ENCODE measurements at regions not wholly inside any gene's neighbourhood (a gene's known extent, or its start where the extent isn't known, plus 50 kb on each side); places are given as distances from the start of the nearest gene placed in this dataset.

DNA sequence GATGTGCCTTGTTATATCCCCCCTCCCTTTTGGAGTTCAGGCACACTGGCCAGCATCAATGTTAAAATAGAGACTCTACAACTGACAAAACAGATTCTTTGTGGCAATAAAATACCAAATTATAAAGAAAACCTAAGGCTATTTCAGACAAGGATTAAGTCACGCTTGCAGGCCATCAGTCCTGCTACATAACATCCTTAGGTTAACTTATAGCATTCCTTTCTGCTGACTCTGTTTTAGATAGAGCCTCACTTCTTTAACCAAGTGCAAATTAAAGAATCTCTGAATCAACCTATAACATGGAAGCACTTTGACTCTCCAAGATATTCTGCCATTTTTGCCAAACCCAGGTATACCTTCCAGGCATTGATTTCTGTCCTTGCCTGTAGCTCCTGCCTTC is 784.6 kb downstream of the RNF144A start:
- peaks cover 9% of the 10 kb centered on the region for H3K4me1 Mint-ChIP-seq (ENCODE audit: low read depth)

DNA sequence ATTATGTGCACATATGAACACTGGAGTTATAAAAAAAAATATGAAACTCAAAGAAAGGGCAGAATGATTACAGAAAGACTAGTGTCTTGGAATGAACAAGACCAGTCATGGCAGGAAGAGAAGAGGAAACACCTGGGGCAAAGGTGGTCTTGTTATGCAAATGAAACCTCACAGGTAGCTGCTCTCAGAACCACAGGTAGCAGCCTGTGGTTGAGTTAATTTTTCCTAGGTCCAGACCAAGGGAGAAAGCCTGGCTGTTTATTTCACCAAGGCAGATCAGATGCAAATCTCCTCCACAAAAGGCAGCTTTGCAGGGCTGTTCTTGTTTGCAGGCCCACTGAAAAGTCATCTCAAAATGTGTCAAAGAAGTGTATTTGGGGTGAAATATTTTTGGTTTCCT is 785.8 kb downstream of the RNF144A start:
- Mint-ChIP-seq H3K36me3 (ENCODE audit: low read depth) (peaks cover 6% of the 10 kb centered on the region), H3K9me3 (peaks cover 8% of the 10 kb centered on the region), H3K4me1 (ENCODE audit: low read depth) (peaks cover 9% of the 10 kb centered on the region), H3K27me3 (ENCODE audit: low read depth) (no peaks in the 10 kb centered on the region), H3K27ac (no peak overlapping the region), H3K4me3 (no peak overlapping the region)

More for the DNA sequence above, 784.6 kb downstream of the RNF144A start:
- H3K27ac Mint-ChIP-seq: no peak overlapping the region
- H3K9me3 Mint-ChIP-seq: peaks cover 14% of the 10 kb centered on the region
- no peak overlapping the region for H3K4me3 Mint-ChIP-seq
- peaks cover 10% of the 10 kb centered on the region for H3K36me3 Mint-ChIP-seq (ENCODE audit: low read depth)
- H3K27me3 Mint-ChIP-seq (ENCODE audit: low read depth): no peaks in the 10 kb centered on the region

DNA sequence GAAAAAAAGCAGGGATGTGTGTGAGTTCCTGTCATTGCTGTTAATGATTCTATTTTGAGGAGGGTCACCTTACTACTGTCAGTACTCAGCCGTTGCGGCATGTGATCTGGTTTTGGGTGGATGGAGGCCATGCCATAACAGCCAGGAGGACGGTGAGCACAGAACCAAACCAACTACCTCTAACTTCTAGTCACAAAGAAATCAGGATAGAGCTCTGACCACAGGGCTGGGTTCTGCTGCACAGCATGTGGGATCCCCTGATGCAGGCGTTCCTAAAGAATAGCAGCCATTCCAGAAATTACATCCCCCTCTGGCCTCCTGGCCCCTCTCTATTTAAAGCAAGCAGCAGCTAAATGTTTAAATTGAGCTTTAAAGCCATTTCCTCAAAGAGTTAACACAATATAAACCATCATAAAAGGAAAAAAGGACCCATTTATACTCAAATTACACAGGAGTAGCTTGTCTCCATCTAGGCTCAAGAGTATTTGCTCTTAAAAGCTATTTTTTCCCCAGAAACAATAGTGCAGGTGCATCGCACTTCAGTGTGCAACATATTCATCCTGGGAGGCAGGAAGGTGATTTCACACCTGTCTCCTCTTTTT is 786.4 kb downstream of the RNF144A start:
- H3K4me1 Mint-ChIP-seq (ENCODE audit: low read depth): peaks cover 9% of the 10 kb centered on the region
- H3K27me3 Mint-ChIP-seq (ENCODE audit: low read depth): no peaks in the 10 kb centered on the region
- no peak overlapping the region for H3K4me3 Mint-ChIP-seq
- H3K27ac Mint-ChIP-seq: no peak overlapping the region
- peaks cover 8% of the 10 kb centered on the region for H3K9me3 Mint-ChIP-seq
- peaks cover 6% of the 10 kb centered on the region for H3K36me3 Mint-ChIP-seq (ENCODE audit: low read depth)

DNA sequence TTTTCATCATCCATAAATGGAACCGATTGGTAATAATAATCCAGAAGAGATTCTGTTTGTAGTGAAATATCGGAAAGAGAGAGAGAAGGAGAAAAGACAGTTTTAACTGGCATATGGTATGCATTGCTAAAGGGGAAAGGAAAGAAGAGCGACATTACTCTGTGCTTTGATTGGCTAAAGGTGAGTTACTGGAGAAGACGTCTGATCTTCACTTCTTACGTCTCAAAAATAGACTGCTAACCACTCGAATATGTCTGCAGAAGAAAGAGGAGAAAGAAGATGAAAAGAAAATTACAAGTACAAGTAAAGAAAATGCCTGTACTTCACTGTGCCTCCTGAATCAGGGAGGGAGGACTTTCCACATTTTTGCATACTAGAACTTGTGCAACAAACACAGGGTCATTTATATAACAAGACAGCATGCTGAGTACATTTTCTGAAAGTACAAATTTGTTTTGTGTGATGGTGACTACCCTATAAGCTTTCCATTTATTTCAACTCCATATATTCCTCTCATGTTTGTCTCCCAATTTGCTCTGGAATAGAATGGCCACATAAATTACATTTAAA is 787.2 kb downstream of the RNF144A start:
- Mint-ChIP-seq H3K4me1 (ENCODE audit: low read depth) (peaks cover 9% of the 10 kb centered on the region), H3K27ac (no peak overlapping the region), H3K4me3 (no peak overlapping the region), H3K9me3 (peaks cover 6% of the 10 kb centered on the region), H3K36me3 (ENCODE audit: low read depth) (peaks cover 6% of the 10 kb centered on the region), H3K27me3 (ENCODE audit: low read depth) (no peaks in the 10 kb centered on the region)

GRCh38 chr2:7706791-7707190 is 789.6 kb downstream of the RNF144A start:
- no peaks in the 10 kb centered on the region for H3K9me3 Mint-ChIP-seq
- no peak overlapping the region for H3K4me3 Mint-ChIP-seq
- no peaks in the 10 kb centered on the region for H3K36me3 Mint-ChIP-seq (ENCODE audit: low read depth)
- no peak overlapping the region for H3K27ac Mint-ChIP-seq
- peaks cover 18% of the 10 kb centered on the region for H3K4me1 Mint-ChIP-seq (ENCODE audit: low read depth)
- no peaks in the 10 kb centered on the region for H3K27me3 Mint-ChIP-seq (ENCODE audit: low read depth)

- no peaks in the 10 kb centered on the region for H3K27me3 Mint-ChIP-seq (ENCODE audit: low read depth)
- peaks cover 13% of the 10 kb centered on the region for H3K4me1 Mint-ChIP-seq (ENCODE audit: low read depth)
- H3K36me3 Mint-ChIP-seq (ENCODE audit: low read depth): no peaks in the 10 kb centered on the region
- no peak overlapping the region for H3K4me3 Mint-ChIP-seq
- no peak overlapping the region for H3K27ac Mint-ChIP-seq
- H3K9me3 Mint-ChIP-seq: no peaks in the 10 kb centered on the region
Observed at GRCh38 chr2:7707723-7708122, 790.5 kb downstream of the RNF144A start.

DNA sequence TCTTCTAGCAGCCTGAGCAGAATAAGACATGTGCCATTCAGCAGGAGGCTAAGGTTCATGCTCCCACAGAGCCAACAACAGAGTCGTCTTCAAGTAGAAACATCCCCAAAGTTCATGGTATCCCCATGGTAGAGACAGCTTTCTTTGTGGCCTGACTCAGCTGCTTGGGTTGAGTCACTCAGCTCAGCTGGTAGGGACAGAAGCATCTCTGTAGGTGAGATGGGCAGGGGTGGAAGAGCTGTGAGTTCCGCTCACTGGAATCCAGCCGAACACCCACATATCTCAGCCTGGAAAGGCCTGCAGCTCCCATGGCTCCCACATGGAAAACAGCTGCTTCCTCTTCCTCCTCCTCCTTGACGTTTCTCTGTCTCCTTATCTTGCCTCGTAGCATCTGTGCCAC is 792.7 kb downstream of the RNF144A start:
- H3K4me1 Mint-ChIP-seq (ENCODE audit: low read depth): peaks cover 12% of the 10 kb centered on the region
- H3K9me3 Mint-ChIP-seq: peaks cover 6% of the 10 kb centered on the region
- peaks cover 5% of the 10 kb centered on the region for H3K36me3 Mint-ChIP-seq (ENCODE audit: low read depth)
- peaks cover 3% of the 10 kb centered on the region for H3K27me3 Mint-ChIP-seq (ENCODE audit: low read depth)
- no peak overlapping the region for H3K4me3 Mint-ChIP-seq
- no peak overlapping the region for H3K27ac Mint-ChIP-seq

- Mint-ChIP-seq H3K4me1 (ENCODE audit: low read depth) (peaks cover 12% of the 10 kb centered on the region), H3K36me3 (ENCODE audit: low read depth) (peaks cover 5% of the 10 kb centered on the region), H3K9me3 (peaks cover 6% of the 10 kb centered on the region), H3K27ac (no peak overlapping the region), H3K4me3 (no peak overlapping the region), H3K27me3 (ENCODE audit: low read depth) (peaks cover 3% of the 10 kb centered on the region)
Observed at GRCh38 chr2:7711167-7711566, 794.0 kb downstream of the RNF144A start.

DNA sequence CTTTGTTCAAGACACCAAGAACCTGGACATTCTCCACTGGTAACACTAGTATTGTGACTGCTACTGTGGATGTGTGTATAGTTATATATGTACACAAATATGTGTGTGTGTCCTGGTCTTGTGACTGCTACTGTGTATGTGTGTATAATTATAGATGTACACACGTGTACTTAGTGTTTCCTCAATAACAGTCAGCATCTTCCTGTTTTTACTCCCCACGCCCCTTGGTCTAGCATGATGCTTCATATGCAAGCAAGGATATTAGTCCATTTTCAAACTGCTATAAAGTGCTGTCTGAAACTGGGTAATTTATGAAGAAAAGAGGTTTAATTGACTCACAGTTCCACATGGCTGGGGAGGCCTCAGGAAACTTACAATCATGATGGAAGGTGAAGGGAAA is 802.7 kb downstream of the RNF144A start:
- Mint-ChIP-seq H3K9me3 (peaks cover 11% of the 10 kb centered on the region), H3K4me3 (no peak overlapping the region), H3K27me3 (ENCODE audit: low read depth) (no peaks in the 10 kb centered on the region), H3K27ac (peak overlapping the region; percentile 6), H3K4me1 (ENCODE audit: low read depth) (peaks cover 36% of the 10 kb centered on the region), H3K36me3 (ENCODE audit: low read depth) (peaks cover 17% of the 10 kb centered on the region)

GRCh38 chr2:7721413-7721995 is 804.3 kb downstream of the RNF144A start:
- Mint-ChIP-seq H3K4me1 (ENCODE audit: low read depth) (peaks cover 44% of the 10 kb centered on the region), H3K27ac (no peak overlapping the region), H3K9me3 (peaks cover 11% of the 10 kb centered on the region), H3K27me3 (ENCODE audit: low read depth) (no peaks in the 10 kb centered on the region), H3K4me3 (no peak overlapping the region), H3K36me3 (ENCODE audit: low read depth) (peaks cover 22% of the 10 kb centered on the region)

DNA sequence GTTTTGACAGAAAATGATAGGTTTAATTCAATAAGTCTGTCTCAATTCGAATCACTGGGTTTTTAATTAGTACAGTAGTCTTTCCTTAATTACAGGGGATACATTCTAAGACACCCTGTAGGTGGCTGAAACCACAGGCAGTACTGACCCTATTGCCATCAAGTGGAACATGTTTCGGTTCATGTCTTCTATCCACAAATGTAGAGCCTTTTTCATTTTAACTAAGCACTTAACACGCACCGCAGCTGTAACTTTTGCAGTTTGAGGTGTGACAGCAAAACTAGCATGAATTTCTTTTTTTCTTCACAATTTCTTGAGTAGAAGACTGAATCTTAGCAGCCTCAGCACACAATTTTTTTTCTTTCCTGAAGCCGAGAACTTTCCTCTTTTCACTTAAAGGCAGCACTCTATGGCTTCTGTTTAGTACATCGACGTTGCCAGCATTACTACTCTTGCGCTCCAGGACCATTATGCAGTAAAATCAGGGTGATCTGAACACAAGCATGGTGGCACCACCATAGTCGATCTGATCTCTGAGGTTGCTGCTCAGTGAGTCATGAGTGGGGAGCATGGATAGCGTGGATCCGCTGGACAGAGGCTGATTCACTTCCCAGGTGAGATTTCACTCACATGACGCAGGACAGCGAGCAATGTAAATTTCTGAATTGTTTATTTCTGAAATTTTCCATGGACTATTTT is 805.1 kb downstream of the RNF144A start:
- Mint-ChIP-seq H3K36me3 (ENCODE audit: low read depth) (peaks cover 29% of the 10 kb centered on the region), H3K9me3 (peaks cover 11% of the 10 kb centered on the region), H3K4me3 (no peak overlapping the region), H3K4me1 (ENCODE audit: low read depth) (peaks cover 51% of the 10 kb centered on the region), H3K27ac (no peak overlapping the region), H3K27me3 (ENCODE audit: low read depth) (no peaks in the 10 kb centered on the region)

DNA sequence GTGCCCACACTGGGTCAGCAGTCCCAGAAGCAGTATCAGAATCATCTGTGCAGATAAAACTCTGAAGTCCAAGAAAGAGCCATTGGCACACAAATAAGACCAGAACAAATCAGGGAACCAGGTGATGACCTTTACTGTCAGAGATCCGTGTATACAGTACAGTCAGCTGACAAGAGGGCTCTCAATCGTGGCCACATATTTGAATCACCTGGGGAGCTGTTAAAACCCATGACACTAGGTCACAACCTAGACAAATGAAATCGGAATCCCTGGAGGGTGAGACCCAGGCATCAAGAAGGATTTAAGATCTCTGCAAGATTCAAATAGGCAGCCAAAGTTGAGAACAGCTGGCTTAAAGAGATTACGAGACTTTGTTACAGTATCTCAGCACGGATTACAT is 807.1 kb downstream of the RNF144A start:
- peaks cover 63% of the 10 kb centered on the region for H3K4me1 Mint-ChIP-seq (ENCODE audit: low read depth)
- H3K9me3 Mint-ChIP-seq: peaks cover 7% of the 10 kb centered on the region
- peak overlapping the region; percentile 94 for H3K4me3 Mint-ChIP-seq
- no peaks in the 10 kb centered on the region for H3K27me3 Mint-ChIP-seq (ENCODE audit: low read depth)
- H3K36me3 Mint-ChIP-seq (ENCODE audit: low read depth): peaks cover 49% of the 10 kb centered on the region
- H3K27ac Mint-ChIP-seq: peak overlapping the region; percentile 96

GRCh38 chr2:7725171-7725849 is 808.1 kb downstream of the RNF144A start:
- H3K4me3 Mint-ChIP-seq: peak overlapping the region; percentile 94
- peaks cover 65% of the 10 kb centered on the region for H3K4me1 Mint-ChIP-seq (ENCODE audit: low read depth)
- peaks cover 58% of the 10 kb centered on the region for H3K36me3 Mint-ChIP-seq (ENCODE audit: low read depth)
- no peaks in the 10 kb centered on the region for H3K27me3 Mint-ChIP-seq (ENCODE audit: low read depth)
- peak overlapping the region; percentile 96 for H3K27ac Mint-ChIP-seq
- H3K9me3 Mint-ChIP-seq: peaks cover under 1% of the 10 kb centered on the region

GRCh38 chr2:7725850-7726242 is 808.6 kb downstream of the RNF144A start:
- peak overlapping the region; percentile 94 for H3K4me3 Mint-ChIP-seq
- H3K9me3 Mint-ChIP-seq: no peaks in the 10 kb centered on the region
- H3K27ac Mint-ChIP-seq: peak overlapping the region; percentile 96
- H3K4me1 Mint-ChIP-seq (ENCODE audit: low read depth): peaks cover 66% of the 10 kb centered on the region
- H3K27me3 Mint-ChIP-seq (ENCODE audit: low read depth): no peaks in the 10 kb centered on the region
- peaks cover 64% of the 10 kb centered on the region for H3K36me3 Mint-ChIP-seq (ENCODE audit: low read depth)
